HEK293 (cell line): ENCODE measurements at regions not wholly inside any gene's neighbourhood (a gene's known extent, or its start where the extent isn't known, plus 50 kb on each side); places are given as distances from the start of the nearest gene placed in this dataset.

Source experiments
- CTCF ChIA-PET: fragments of 350-600 bp; formaldehyde crosslinking; extraction: SDS; loops from one replicate; lab custom pipeline; 2021; ENCODE audit warnings: antibody characterized with exemption; lab: Yijun Ruan, JAX
- POLR2A ChIA-PET: fragments of 300-600 bp; formaldehyde crosslinking; extraction: SDS; loops from one replicate; lab custom pipeline; 2020; ENCODE audit warnings: antibody characterized with exemption, inconsistent platforms; lab: Yijun Ruan, JAX
- H3K27ac ChIP-seq: fragments of 200-500 bp; sonication (Bioruptor generic); 2 replicates; pipeline ENCODE4 v1.5.1; 2014; ENCODE audit warnings: low read depth, low read length, control low read depth, inconsistent platforms; ENCODE audit errors: extremely low read depth
- H3K36me3 ChIP-seq, 2 experiments: fragments of 200-500 bp in 1 of 2; sonication (Bioruptor generic) in 1 of 2; 1 replicate in 1 of 2; 2 replicates in 1 of 2; pipeline ENCODE4 v1.5.1; 2014 to 2017; ENCODE audit warnings: inconsistent platforms in 2 of 2, low read length in 2 of 2; ENCODE audit not compliant: control insufficient read depth in 2 of 2, insufficient read depth in 1 of 2
- H3K4me1 ChIP-seq: fragments of 200-500 bp; sonication (Bioruptor generic); 2 replicates; pipeline ENCODE4 v1.5.1; 2014; ENCODE audit warnings: mild to moderate bottlenecking, low read length, inconsistent platforms; ENCODE audit not compliant: control insufficient read depth, insufficient read depth
- H3K4me3 ChIP-seq: 2 replicates; pipeline ENCODE4 v1.5.1; 2011; ENCODE audit warnings: low read depth, mild to moderate bottlenecking, control low read depth, low read length, moderate library complexity
- H3K9me3 ChIP-seq: fragments of 200-500 bp; sonication (Bioruptor generic); 2 replicates; pipeline ENCODE4 v1.5.1; 2014; ENCODE audit warnings: low read depth, low read length, inconsistent platforms; ENCODE audit not compliant: control insufficient read depth, insufficient read depth
- GFI1B ChIP-seq: fragments of 450-650 bp; formaldehyde crosslinking; IDR thresholded peaks from 2 replicates; pipeline ENCODE4 v1.5.1; 2016; ENCODE audit warnings: missing biosample characterization, missing genetic modification characterization
- GLIS2 ChIP-seq: fragments of 450-650 bp; formaldehyde crosslinking; IDR thresholded peaks from 2 replicates; pipeline ENCODE4 v1.5.1; 2016; ENCODE audit warnings: missing biosample characterization, missing genetic modification characterization
- KLF17 ChIP-seq: fragments of 450-650 bp; formaldehyde crosslinking; IDR thresholded peaks from 2 replicates; pipeline ENCODE4 v1.5.1; 2016; ENCODE audit warnings: missing biosample characterization, missing genetic modification characterization
- MEIS1 ChIP-seq: sonication (generic); formaldehyde crosslinking; IDR thresholded peaks from 2 replicates; pipeline ENCODE4 v1.8.1; 2022; ENCODE audit warnings: missing genetic modification reagents, mild to moderate bottlenecking, borderline replicate concordance
- MZF1 ChIP-seq: fragments of 450-650 bp; formaldehyde crosslinking; IDR thresholded peaks from 2 replicates; pipeline ENCODE4 v1.5.1; 2017; ENCODE audit warnings: missing biosample characterization, missing genetic modification characterization, borderline replicate concordance
- OSR2 ChIP-seq: fragments of 450-650 bp; formaldehyde crosslinking; IDR thresholded peaks from 2 replicates; pipeline ENCODE4 v1.5.1; 2016; ENCODE audit warnings: missing biosample characterization, missing genetic modification characterization
- SCRT2 ChIP-seq: fragments of 450-650 bp; formaldehyde crosslinking; IDR thresholded peaks from 2 replicates; pipeline ENCODE4 v1.5.1; 2016; ENCODE audit warnings: missing biosample characterization, missing genetic modification characterization
- WT1 ChIP-seq: fragments of 450-650 bp; formaldehyde crosslinking; IDR thresholded peaks from 2 replicates; pipeline ENCODE4 v1.5.1; 2016; ENCODE audit warnings: missing biosample characterization, missing genetic modification characterization
- YY1 ChIP-seq: fragments of 450-650 bp; formaldehyde crosslinking; IDR thresholded peaks from 2 replicates; pipeline ENCODE4 v1.5.1; 2018; ENCODE audit warnings: missing biosample characterization, missing genetic modification characterization
- ZNF10 ChIP-seq: fragments of 450-650 bp; formaldehyde crosslinking; IDR thresholded peaks from 2 replicates; pipeline ENCODE4 v1.5.1; 2017; ENCODE audit warnings: missing biosample characterization, missing genetic modification characterization
- ZNF112 ChIP-seq: fragments of 450-650 bp; formaldehyde crosslinking; IDR thresholded peaks from 2 replicates; pipeline ENCODE4 v1.5.0; 2017; ENCODE audit warnings: missing biosample characterization, missing genetic modification characterization
- ZNF133 ChIP-seq: fragments of 450-650 bp; formaldehyde crosslinking; IDR thresholded peaks from 2 replicates; pipeline ENCODE4 v1.5.1; 2016; ENCODE audit warnings: missing biosample characterization, missing genetic modification characterization
- ZNF140 ChIP-seq: fragments of 450-650 bp; formaldehyde crosslinking; IDR thresholded peaks from 2 replicates; pipeline ENCODE4 v1.5.1; 2016; ENCODE audit warnings: missing biosample characterization, missing genetic modification characterization
- ZNF157 ChIP-seq: fragments of 450-650 bp; formaldehyde crosslinking; IDR thresholded peaks from 2 replicates; pipeline ENCODE4 v1.5.1; 2016; ENCODE audit warnings: missing biosample characterization, missing genetic modification characterization
- ZNF169 ChIP-seq: fragments of 450-650 bp; formaldehyde crosslinking; IDR thresholded peaks from 2 replicates; pipeline ENCODE4 v1.5.1; 2016; ENCODE audit warnings: missing biosample characterization, missing genetic modification characterization
- ZNF19 ChIP-seq: fragments of 450-650 bp; formaldehyde crosslinking; IDR thresholded peaks from 2 replicates; pipeline ENCODE4; 2016; ENCODE audit warnings: missing biosample characterization, missing genetic modification characterization, low read depth
- ZNF23 ChIP-seq: fragments of 450-650 bp; formaldehyde crosslinking; IDR thresholded peaks from 2 replicates; pipeline ENCODE4 v1.5.1; 2016; ENCODE audit warnings: missing biosample characterization, missing genetic modification characterization, borderline replicate concordance
- ZNF274 ChIP-seq, 2 experiments: fragments of 200-500 bp in 1 of 2; fragments of 450-650 bp in 1 of 2; sonication (Bioruptor generic) in 1 of 2; formaldehyde crosslinking in 1 of 2; IDR thresholded peaks; 2 replicates each; pipeline versions ENCODE4 v1.5.1 to v1.6.1; 2014 to 2016; ENCODE audit warnings: borderline replicate concordance in 1 of 2, inconsistent platforms in 1 of 2, low read length in 1 of 2, missing biosample characterization in 1 of 2, missing genetic modification characterization in 1 of 2
- ZNF335 ChIP-seq: fragments of 450-650 bp; formaldehyde crosslinking; conservative IDR thresholded peaks from 2 replicates; pipeline ENCODE4 v1.5.1; 2016; ENCODE audit warnings: missing biosample characterization, missing genetic modification characterization
- ZNF354C ChIP-seq: fragments of 450-650 bp; formaldehyde crosslinking; IDR thresholded peaks from 2 replicates; pipeline ENCODE4 v1.5.1; 2016; ENCODE audit warnings: missing biosample characterization, missing genetic modification characterization, low read depth, borderline replicate concordance
- ZNF394 ChIP-seq: fragments of 450-650 bp; formaldehyde crosslinking; IDR thresholded peaks from 2 replicates; pipeline ENCODE4 v1.5.1; 2016; ENCODE audit warnings: missing biosample characterization, missing genetic modification characterization, mild to moderate bottlenecking, moderate library complexity, borderline replicate concordance
- ZNF433 ChIP-seq: fragments of 450-650 bp; formaldehyde crosslinking; IDR thresholded peaks from 2 replicates; pipeline ENCODE4 v1.5.1; 2016; ENCODE audit warnings: missing biosample characterization, missing genetic modification characterization, low read depth
- ZNF530 ChIP-seq: fragments of 450-650 bp; formaldehyde crosslinking; IDR thresholded peaks from 2 replicates; pipeline ENCODE4 v1.5.1; 2016; ENCODE audit warnings: low read depth, missing biosample characterization, missing genetic modification characterization
- ZNF548 ChIP-seq: fragments of 450-650 bp; formaldehyde crosslinking; IDR thresholded peaks from 2 replicates; pipeline ENCODE4 v1.5.1; 2016; ENCODE audit warnings: missing biosample characterization, missing genetic modification characterization
- ZNF610 ChIP-seq: fragments of 450-650 bp; formaldehyde crosslinking; IDR thresholded peaks from 2 replicates; pipeline ENCODE4 v1.5.1; 2016; ENCODE audit warnings: missing biosample characterization, missing genetic modification characterization, borderline replicate concordance
- ZNF621 ChIP-seq: fragments of 450-650 bp; formaldehyde crosslinking; IDR thresholded peaks from 2 replicates; pipeline ENCODE4 v1.5.1; 2017; ENCODE audit warnings: missing biosample characterization, missing genetic modification characterization
- ZNF707 ChIP-seq: fragments of 450-650 bp; formaldehyde crosslinking; IDR thresholded peaks from 2 replicates; pipeline ENCODE4 v1.5.1; 2016; ENCODE audit warnings: missing biosample characterization, missing genetic modification characterization
- ZNF768 ChIP-seq: fragments of 450-650 bp; formaldehyde crosslinking; IDR thresholded peaks from 2 replicates; pipeline ENCODE4 v1.5.1; 2018; ENCODE audit warnings: missing biosample characterization, mild to moderate bottlenecking, missing genetic modification characterization
- ZNF777 ChIP-seq: fragments of 450-650 bp; formaldehyde crosslinking; IDR thresholded peaks from 2 replicates; pipeline ENCODE4 v1.5.1; 2017; ENCODE audit warnings: missing biosample characterization, missing genetic modification characterization, borderline replicate concordance
- ZNF791 ChIP-seq: fragments of 450-650 bp; formaldehyde crosslinking; IDR thresholded peaks from 2 replicates; pipeline ENCODE4 v1.5.1; 2016; ENCODE audit warnings: missing biosample characterization, missing genetic modification characterization
- TF ChIP-seq, protein P1 (sequence below): fragments of 450-650 bp; formaldehyde crosslinking; IDR thresholded peaks from 2 replicates; pipeline ENCODE4 v1.5.1; 2016; ENCODE audit warnings: missing biosample characterization, missing genetic modification characterization, borderline replicate concordance

GRCh38 chr6:9057937-9058336 is 622.6 kb upstream of the SLC35B3 start:
- Histone ChIP-seq H3K27ac (no peak overlapping the region), H3K4me1 (no peaks in the 10 kb centered on the region), H3K4me3 (no peak overlapping the region), H3K36me3 (no peaks in the 10 kb centered on the region), H3K9me3 (no peaks in the 10 kb centered on the region)
- ChIA-PET POLR2A (no interaction called here), CTCF (interaction anchor here (0.7 kb wide), 1 partner anchor 358 kb away, joined by 3 read pairs; no protein-coding TSS in a partner anchor)
- TF ChIP-seq SCRT2 (tag by site-specific recombination) = no peak
- TF ChIP-seq GLIS2 = no peak
- no peak for TF ChIP-seq ZNF10 (tag by site-specific recombination)
- no peak for TF ChIP-seq ZNF133
- TF ChIP-seq ZNF548 (tag by site-specific recombination) = no peak
- TF ChIP-seq ZNF530 = no peak
- no peak for TF ChIP-seq ZNF169 (tag by site-specific recombination)
- no peak for TF ChIP-seq ZNF707 (tag by site-specific recombination)

DNA sequence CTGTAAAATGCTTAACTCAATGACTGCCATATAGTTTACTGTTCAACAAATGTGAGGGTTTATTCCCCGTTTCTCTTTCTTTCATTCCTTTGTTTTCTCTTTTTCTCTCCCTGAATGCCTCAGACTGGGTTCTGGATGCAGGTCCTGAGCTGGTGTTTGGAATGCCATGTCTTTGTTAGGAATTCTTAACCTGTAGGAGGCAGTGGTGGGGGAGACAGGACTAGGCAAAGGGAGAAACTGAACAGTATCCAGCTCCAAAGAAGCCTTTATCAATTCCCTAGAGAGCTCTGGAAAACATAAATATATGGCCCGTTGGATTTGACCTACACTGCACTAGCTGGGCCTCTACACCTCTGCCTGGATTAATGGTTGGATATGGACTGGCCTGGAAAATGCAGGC is 621.2 kb upstream of the SLC35B3 start:
- H3K36me3 ChIP-seq = no peaks in the 10 kb centered on the region
- no peaks in the 10 kb centered on the region for H3K4me1 ChIP-seq
- no peak overlapping the region for H3K27ac ChIP-seq
- TF ChIP-seq WT1 (tag by site-specific recombination) = no peak
- no peak for TF ChIP-seq ZNF791
- no peak for TF ChIP-seq ZNF169 (tag by site-specific recombination)
- TF ChIP-seq, protein P1, sequence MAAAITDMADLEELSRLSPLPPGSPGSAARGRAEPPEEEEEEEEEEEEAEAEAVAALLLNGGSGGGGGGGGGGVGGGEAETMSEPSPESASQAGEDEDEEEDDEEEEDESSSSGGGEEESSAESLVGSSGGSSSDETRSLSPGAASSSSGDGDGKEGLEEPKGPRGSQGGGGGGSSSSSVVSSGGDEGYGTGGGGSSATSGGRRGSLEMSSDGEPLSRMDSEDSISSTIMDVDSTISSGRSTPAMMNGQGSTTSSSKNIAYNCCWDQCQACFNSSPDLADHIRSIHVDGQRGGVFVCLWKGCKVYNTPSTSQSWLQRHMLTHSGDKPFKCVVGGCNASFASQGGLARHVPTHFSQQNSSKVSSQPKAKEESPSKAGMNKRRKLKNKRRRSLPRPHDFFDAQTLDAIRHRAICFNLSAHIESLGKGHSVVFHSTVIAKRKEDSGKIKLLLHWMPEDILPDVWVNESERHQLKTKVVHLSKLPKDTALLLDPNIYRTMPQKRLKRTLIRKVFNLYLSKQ (tag by site-specific recombination) = no peak
- no peak for TF ChIP-seq ZNF354C
- TF ChIP-seq ZNF621 (tag by site-specific recombination) = no peak
- ChIA-PET CTCF (no interaction called here), POLR2A (no interaction called here)
- no peaks in the 10 kb centered on the region for H3K9me3 ChIP-seq
- no peak overlapping the region for H3K4me3 ChIP-seq

DNA sequence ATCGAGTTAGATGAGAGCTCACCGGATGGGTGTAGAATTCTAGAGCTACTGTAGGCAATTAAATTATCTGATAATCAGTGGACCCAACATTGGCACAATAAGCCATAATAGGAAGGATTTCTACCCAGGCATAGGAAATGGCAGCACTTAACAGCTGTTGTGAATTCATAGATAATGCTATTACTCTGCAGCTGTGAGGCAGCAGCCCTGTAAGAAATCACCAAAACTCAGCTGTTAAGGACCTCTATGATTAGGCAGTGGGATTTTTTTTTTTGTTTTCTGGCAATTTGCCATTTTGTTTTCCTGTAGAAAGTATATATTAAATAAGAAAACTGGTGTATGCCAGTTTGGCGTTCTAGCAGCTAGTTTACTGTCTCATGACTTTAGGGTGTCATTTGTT is 609.1 kb upstream of the SLC35B3 start:
- ChIA-PET POLR2A (no interaction called here), CTCF (no interaction called here)
- TF ChIP-seq YY1 (no peak), MEIS1 (CRISPR knock-in tag) (no peak), ZNF157 (tag by site-specific recombination) (no peak), ZNF777 (tag by site-specific recombination) (no peak), ZNF274 (IDR thresholded peaks at IDR 0.05; ENCODE audit: low read length) (no peak), ZNF274 (tag by site-specific recombination; IDR thresholded peaks at IDR 0.05; ENCODE audit: borderline replicate concordance) (no peak), ZNF112 (no peak), ZNF394 (tag by site-specific recombination) (no peak), ZNF433 (tag by site-specific recombination) (no peak), OSR2 (no peak), GFI1B (no peak), ZNF335 (tag by site-specific recombination) (no peak), ZNF23 (tag by site-specific recombination) (no peak), ZNF610 (tag by site-specific recombination) (no peak), ZNF19 (tag by site-specific recombination) (no peak), ZNF768 (tag by site-specific recombination) (no peak), MZF1 (tag by site-specific recombination) (no peak), KLF17 (no peak), ZNF140 (tag by site-specific recombination) (no peak)
- Histone ChIP-seq H3K4me1 (no peaks in the 10 kb centered on the region), H3K36me3 (no peaks in the 10 kb centered on the region), H3K4me3 (no peak overlapping the region), H3K9me3 (no peaks in the 10 kb centered on the region), H3K27ac (no peak overlapping the region)
